HPDE6-E6E7 (cell line): ENCODE measurements at regions not wholly inside any gene's neighbourhood (a gene's known extent, or its start where the extent isn't known, plus 50 kb on each side); places are given as distances from the start of the nearest gene placed in this dataset.

Experiments used
- DNase-seq: peaks from one replicate; pipeline ENCODE4 v3.0.0; 2011; ENCODE audit warnings: missing footprints; ENCODE audit errors: extremely low spot score

GRCh38 chr13:74003374-74003773, 130.8 kb downstream of the KLF12 start:
- DNase-seq, result no peak

DNA sequence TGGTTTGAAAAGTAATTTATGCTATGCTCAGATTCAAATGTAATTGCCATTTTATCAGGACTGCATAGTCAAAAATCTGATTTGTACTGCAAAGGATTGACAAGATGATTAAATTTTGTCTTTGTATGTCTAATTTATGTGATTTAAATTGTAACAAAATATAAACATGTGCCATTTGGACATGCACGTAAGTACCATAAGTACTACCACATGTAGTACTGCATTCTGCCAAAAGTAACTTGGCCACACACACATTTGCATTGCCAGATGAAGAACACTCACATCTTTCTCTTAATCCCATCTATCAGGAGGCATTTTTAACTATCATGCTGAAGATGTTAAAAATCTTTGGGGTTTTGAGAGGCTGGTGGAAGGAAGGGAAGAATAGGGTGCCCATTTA, 133.3 kb downstream of the KLF12 start:
- no peak for DNase-seq

DNA sequence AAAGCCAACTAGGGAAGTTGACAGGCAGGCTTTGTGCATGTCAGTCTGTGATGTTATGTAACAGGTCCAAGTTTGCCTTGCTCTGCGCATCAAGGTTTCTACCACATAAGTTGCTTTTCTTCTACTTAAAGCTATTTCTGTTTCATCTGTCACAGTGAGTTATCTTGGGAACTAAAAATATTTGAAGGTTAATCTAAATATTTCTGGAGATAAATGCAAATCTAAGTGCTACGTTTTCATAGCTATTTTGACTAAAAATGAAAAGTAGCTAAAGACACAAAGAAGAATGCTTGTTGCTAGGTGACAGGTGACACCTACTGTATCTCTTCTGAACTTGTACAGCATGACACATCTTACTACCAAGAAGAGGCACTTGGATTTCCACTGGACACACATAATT, 135.6 kb downstream of the KLF12 start:
- DNase-seq, result no peak

DNA sequence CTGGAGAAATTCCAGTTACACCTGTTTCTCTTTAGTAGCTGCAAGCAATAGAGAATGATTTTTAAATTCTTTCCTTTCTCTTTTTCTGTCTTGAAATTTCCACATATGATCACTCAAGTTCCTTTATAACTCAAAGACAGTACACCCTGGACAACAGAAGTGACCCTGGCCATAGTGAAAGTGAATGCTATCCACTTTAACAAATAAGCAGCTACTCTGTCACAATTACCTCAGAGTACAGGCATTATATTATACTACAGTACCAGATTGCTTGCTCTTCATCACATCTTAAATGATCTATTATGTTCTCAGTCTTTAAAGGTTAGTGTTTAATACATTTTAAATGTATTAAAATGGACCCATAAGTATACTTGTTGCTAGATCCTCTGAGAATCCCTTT, 136.2 kb downstream of the KLF12 start:
- no peak for DNase-seq

DNA sequence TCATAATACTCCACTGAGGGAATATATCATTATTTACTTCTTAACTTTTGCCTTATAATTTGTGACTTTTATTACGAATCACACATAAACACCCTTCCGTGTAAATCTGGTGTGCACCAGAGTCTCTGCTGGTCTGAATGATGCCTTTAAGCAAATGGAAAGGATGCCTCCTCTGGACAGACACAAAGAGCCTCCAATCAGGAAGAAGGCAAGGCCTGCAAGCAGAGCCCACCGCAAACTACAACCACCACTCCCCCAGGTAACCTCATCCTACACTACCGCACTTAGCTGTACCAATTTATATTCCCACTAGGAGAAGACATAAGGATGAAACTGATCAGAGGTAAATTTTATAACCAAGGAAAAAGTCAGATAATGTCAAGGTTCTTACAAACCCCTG, 137.6 kb downstream of the KLF12 start:
- DNase-seq, result no peak

GRCh38 chr13:73995736-73996135, 138.5 kb downstream of the KLF12 start:
- no peak for DNase-seq

DNA sequence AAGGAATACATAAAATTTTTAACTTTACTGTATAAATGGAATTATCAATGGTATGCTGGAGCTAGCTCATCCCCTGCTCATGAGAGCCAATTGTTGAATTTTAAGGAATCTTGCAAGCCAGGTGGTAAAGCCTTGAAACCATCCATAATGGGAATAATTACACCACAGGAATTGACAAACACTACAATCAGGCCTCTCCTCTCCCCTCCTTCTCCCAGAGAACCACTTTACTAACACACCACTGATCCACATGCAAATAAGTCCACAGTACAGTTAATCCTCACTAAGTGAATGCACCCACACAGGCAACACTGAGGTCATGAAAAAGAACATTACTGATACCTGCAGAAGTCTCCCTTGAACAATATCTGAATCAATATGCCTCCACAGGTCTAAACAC, 140.5 kb downstream of the KLF12 start:
- no peak for DNase-seq

- DNase-seq, result no peak
Observed at GRCh38 chr13:73991884-73992283, 142.3 kb downstream of the KLF12 start.

- no peak for DNase-seq
Observed at GRCh38 chr13:73991384-73991783, 142.8 kb downstream of the KLF12 start.

- DNase-seq, result no peak
Observed at GRCh38 chr13:73989244-73989843, 144.9 kb downstream of the KLF12 start.

DNA sequence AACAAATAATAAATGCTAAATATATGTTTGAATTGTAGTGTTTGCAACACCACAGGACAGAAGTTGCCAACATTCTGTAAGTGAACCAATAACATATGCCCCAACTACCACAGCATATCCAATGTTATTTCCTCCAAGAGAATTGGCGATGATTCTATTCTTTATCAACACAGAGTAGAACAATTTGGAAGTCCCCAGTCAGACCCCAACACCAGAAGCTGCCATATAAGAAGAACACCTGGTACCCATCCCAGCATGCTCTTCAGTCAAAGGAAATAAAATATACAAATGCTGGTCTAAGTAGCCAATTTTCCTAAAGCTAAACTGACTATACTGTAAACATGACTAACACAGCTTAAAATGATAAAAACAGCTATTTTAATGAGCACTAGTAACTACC, 145.7 kb downstream of the KLF12 start:
- DNase-seq, result no peak

- no peak for DNase-seq
Observed at GRCh38 chr13:73987618-73988017, 146.6 kb downstream of the KLF12 start.

GRCh38 chr13:73985783-73986182, 148.4 kb downstream of the KLF12 start:
- no peak for DNase-seq

DNA sequence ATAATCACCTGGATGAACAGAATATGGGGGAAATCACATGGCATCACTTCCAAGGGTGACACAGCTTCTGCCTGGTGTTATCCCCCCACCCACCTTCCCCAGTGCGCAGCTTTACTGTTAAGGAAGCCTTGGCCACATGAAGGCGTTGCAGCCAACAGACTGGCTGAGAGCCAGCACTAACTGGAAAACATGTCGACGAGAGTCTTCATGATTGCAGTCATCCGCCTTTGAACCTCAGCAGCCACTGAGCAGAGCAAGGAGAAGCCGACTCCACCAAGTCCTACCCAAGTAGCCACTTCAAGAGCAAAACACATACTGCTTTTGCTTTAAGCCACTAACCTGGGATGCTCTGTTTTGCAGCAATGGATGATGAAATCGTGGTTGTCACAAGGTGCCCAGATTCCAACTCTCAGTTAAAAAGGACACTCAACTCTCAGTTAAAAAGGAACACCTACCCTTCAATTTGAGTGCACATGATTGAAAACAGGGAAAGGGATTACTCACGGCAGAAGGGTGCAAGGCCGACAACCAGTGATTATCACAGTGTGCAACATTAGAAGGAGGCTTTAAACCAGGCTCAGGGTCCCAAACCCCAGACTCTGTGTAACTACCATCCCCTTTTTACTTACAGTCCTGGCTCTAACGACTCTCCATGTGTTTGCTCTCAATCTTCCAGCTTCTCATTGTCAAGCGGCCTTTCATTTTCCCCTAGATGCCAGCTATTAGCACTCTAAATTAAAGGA, 149.1 kb downstream of the KLF12 start:
- DNase-seq, result no peak

DNA sequence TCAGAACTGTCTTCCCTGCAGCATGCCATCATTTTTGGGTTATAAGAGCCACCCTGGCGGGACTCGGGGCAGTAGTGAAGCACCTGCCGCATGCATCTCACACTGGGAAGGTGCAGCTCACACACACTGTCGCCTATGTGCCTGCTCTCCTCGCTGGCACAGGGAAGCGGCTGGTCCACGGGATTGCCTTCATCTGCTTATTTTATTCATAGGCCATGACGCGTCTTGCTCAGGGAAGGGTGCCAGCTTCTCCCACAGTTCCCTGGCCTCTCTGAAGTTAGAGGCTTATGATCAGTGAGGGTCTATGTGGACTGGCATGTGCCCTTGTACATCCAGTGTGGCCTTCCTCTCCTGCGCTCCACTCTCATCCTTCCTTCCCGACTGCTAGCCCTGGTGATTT, 150.0 kb downstream of the KLF12 start:
- DNase-seq, result no peak

DNA sequence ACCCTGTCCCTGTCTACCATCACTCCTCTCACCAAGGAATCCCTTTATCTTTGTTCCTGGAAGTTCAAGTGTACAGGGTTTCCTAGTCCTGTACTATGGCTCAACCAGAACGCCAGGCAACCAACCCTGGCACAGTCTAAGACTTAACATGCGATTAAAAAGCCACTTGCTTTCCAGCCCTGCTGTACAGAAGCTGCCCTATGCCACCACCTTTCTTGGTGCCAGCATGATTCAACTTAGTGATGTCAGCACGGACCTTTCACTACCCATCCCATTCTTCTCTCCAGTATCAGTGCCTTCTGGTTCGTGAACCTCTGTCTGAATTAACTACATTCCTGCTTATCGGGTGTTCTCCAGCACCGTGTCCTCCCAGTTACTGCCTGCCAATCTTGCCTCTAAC, 151.1 kb downstream of the KLF12 start:
- DNase-seq, result no peak

DNA sequence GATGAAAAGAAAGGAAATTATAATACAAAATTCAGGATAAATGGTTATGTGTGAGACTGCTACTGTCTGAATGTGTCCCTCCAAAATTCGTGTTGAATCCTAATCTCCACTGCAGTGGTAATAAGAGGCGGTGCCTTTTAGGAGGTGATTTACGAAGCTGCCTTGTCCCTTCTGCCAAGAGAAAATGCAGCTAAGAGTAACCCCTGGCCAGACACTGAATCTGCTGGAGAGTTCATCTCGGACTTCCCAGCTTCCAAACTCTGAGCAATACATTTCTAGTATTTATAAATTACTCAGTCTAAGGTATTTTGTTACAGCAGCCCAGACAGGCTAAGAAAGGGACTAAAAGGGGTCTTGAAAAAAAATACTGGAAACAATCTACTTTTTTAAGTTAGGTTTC, 152.6 kb downstream of the KLF12 start:
- no peak for DNase-seq

- DNase-seq, result no peak
Observed at GRCh38 chr13:73975767-73976166, 158.4 kb downstream of the KLF12 start.

DNA sequence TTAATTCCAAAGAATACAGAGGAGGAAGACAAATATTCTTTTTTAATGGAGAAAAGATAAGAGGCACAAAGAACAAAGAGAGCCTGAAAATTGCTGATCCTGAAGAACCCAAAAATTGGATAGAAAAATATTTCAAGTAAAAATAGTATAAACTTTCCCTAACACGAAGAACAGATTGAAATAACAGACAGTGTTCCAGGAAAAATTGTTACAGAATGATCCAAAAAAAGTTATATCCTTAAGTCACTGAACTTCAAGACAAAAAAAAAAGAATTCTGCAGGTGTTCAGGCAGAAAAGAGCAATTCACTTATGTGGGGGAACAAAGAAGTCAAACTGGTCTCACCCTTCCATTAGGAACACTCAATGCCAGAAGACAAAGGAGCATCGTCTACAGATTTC, 160.2 kb downstream of the KLF12 start:
- no peak for DNase-seq

GRCh38 chr13:73973156-73973555, 161.0 kb downstream of the KLF12 start:
- no peak for DNase-seq

- no peak for DNase-seq
Observed at GRCh38 chr13:73972545-73972944, 161.7 kb downstream of the KLF12 start.

DNA sequence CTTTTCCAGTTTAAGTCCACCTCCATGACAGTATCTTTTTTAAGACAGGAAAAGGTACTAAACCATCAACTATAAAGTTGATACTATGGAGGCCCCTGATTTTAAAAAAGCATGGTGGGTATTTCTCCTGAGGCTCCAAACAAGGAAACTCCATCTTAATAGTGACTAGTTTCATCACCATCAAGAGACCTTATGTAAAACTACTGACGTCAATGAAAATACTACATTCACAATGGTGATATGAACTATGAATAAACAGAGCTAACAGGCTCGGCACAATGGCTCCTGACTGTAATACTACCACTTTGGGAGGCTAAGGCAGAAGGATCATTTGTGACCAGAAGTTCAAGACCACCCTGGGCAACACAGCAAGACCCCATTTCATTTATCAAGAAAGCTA, 162.7 kb downstream of the KLF12 start:
- DNase-seq, result no peak

- DNase-seq, result no peak
Observed at GRCh38 chr13:73970421-73971055, 163.7 kb downstream of the KLF12 start.
